ENCODE measurements at regions not wholly inside any gene's neighbourhood (a gene's known extent, or its start where the extent isn't known, plus 50 kb on each side); places are given as distances from the start of the nearest gene placed in this dataset.

DNA sequence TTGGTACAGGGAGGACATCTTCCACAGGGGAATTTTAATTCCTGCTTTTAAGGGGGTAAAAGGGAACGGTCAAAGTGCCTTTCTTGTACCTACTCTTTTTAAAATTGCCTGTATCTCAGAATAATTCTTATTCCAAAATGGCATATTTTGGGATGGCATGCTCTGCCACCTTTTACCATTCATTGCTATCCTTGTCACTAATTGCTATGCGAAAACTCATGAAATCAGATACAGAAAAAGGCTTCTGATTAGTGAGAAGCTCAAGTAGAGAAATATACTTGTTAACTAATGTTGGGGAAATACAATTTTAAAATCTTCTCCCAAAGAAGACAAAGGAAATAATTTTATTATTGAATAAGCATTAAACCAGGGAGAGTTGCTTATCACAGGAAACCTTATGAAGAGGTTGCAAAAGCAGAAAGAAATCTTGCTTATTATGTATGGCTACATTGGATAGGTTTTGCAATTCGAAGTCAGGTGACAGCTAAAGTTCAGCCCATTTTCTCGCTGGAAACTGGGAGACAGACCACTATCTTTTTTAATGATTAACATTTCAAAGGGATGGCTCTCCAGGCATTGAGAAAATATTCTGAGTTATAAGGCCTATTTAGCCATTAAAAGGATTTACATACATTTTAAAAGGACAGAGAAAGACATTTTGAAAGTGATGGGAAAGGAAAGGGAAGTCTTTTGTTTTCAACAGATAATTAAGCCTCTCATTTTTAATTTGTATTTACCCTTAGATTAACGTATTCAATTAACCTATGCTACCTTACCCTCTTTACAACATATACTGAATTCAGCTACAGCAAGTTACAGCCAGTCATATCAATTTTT lies 110.3 kb upstream of the PRSS16 start:
- no peak overlapping the region for H3K27ac ChIP-seq
- no peaks in the 10 kb centered on the region for H3K9me3 ChIP-seq (ENCODE audit: control insufficient read depth, low read length)
- H2AFZ ChIP-seq = no peak overlapping the region
- H3K36me3 ChIP-seq (ENCODE audit: control insufficient read depth, insufficient read depth, low read length) = no peaks in the 10 kb centered on the region
- H3K9ac ChIP-seq = no peak overlapping the region
- H3K79me2 ChIP-seq = no peaks in the 10 kb centered on the region
- H3K4me3 ChIP-seq (ENCODE audit: low read depth, low read length) = no peak overlapping the region
- TF ChIP-seq, protein P1, sequence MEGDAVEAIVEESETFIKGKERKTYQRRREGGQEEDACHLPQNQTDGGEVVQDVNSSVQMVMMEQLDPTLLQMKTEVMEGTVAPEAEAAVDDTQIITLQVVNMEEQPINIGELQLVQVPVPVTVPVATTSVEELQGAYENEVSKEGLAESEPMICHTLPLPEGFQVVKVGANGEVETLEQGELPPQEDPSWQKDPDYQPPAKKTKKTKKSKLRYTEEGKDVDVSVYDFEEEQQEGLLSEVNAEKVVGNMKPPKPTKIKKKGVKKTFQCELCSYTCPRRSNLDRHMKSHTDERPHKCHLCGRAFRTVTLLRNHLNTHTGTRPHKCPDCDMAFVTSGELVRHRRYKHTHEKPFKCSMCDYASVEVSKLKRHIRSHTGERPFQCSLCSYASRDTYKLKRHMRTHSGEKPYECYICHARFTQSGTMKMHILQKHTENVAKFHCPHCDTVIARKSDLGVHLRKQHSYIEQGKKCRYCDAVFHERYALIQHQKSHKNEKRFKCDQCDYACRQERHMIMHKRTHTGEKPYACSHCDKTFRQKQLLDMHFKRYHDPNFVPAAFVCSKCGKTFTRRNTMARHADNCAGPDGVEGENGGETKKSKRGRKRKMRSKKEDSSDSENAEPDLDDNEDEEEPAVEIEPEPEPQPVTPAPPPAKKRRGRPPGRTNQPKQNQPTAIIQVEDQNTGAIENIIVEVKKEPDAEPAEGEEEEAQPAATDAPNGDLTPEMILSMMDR (IDR thresholded peaks at IDR 0.05) = no peak
- H3K27me3 ChIP-seq (ENCODE audit: control insufficient read depth, insufficient read depth, low read length) = no peaks in the 10 kb centered on the region
- H3K4me1 ChIP-seq = no peaks in the 10 kb centered on the region
- no peak overlapping the region for H3K4me2 ChIP-seq (ENCODE audit: low read length)

DNA sequence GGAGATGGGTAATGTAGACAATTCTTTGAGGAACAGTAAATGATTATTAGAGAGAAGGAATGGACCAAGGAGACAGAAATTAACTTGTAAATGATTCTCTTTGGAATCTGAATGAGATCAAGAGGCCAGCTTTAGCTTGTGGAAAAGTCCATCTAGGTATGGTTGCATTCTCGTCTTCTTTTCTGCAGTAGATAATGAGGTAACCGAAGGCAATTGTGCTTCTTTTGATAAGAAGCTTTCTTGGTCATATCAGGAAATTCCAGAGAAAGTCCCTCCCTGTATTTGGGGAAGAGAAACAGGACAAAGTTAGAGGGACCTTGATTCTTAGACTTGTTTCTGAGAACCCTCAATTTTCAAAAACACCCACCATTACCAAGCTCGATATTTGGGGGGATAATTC lies 109.1 kb upstream of the PRSS16 start:
- Histone ChIP-seq H3K36me3 (ENCODE audit: control insufficient read depth, insufficient read depth, low read length) (no peaks in the 10 kb centered on the region), H3K27me3 (ENCODE audit: control insufficient read depth, insufficient read depth, low read length) (no peaks in the 10 kb centered on the region), H3K79me2 (no peaks in the 10 kb centered on the region), H3K4me2 (ENCODE audit: low read length) (no peak overlapping the region), H3K4me3 (ENCODE audit: low read depth, low read length) (no peak overlapping the region), H2AFZ (no peak overlapping the region), H3K27ac (peak overlapping the region; percentile 61), H3K9ac (no peak overlapping the region), H3K9me3 (ENCODE audit: control insufficient read depth, low read length) (no peaks in the 10 kb centered on the region), H3K4me1 (no peaks in the 10 kb centered on the region)
- TF ChIP-seq, protein P1 (IDR thresholded peaks at IDR 0.05) = no peak

DNA sequence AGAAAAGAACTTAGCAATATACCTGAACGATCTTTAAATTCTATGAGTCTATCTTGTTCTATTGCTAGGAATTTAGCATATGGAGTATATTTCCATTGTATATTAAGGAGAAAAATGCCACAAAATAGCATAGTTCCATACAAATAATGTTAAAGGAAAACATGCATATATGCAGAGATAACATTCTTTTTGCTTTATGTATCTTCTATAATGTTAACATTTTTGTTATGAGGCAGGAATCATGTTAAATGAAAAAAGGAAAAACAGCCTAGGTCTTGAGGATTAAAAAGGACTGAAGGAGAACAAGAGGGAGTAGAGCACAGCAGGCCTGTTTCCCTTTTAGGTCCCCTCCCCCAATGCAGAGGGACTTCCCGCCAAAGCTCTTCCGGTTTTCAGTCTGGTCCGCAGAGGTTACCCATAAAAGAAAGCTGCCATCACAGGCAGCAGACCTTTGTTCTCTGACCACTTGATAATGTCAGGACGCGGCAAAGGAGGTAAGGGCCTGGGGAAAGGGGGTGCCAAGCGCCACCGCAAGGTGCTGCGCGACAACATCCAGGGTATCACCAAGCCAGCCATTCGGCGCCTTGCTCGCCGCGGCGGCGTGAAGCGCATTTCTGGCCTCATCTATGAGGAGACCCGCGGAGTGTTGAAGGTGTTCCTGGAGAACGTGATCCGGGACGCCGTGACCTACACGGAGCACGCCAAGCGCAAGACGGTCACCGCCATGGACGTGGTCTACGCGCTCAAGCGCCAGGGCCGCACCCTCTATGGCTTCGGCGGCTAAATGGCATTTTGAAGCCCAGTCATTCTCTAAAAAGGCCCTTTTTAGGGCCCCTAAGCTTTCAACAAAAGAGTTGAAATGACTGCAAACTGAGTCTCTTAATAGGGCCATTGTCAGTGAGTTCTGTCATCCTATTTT lies 108.4 kb upstream of the PRSS16 start:
- peak overlapping the region; percentile 27 for H3K4me2 ChIP-seq (ENCODE audit: low read length)
- TF ChIP-seq, protein P1 (IDR thresholded peaks at IDR 0.05) = no peak
- no peaks in the 10 kb centered on the region for H3K27me3 ChIP-seq (ENCODE audit: control insufficient read depth, insufficient read depth, low read length)
- peak overlapping the region; percentile 30 for H2AFZ ChIP-seq
- H3K4me1 ChIP-seq = no peaks in the 10 kb centered on the region
- H3K36me3 ChIP-seq (ENCODE audit: control insufficient read depth, insufficient read depth, low read length) = no peaks in the 10 kb centered on the region
- peak overlapping the region; percentile 61 for H3K27ac ChIP-seq
- H3K9ac ChIP-seq = no peak overlapping the region
- peak overlapping the region; percentile 48 for H3K4me3 ChIP-seq (ENCODE audit: low read depth, low read length)
- H3K9me3 ChIP-seq (ENCODE audit: control insufficient read depth, low read length) = no peaks in the 10 kb centered on the region
- H3K79me2 ChIP-seq = no peaks in the 10 kb centered on the region

DNA sequence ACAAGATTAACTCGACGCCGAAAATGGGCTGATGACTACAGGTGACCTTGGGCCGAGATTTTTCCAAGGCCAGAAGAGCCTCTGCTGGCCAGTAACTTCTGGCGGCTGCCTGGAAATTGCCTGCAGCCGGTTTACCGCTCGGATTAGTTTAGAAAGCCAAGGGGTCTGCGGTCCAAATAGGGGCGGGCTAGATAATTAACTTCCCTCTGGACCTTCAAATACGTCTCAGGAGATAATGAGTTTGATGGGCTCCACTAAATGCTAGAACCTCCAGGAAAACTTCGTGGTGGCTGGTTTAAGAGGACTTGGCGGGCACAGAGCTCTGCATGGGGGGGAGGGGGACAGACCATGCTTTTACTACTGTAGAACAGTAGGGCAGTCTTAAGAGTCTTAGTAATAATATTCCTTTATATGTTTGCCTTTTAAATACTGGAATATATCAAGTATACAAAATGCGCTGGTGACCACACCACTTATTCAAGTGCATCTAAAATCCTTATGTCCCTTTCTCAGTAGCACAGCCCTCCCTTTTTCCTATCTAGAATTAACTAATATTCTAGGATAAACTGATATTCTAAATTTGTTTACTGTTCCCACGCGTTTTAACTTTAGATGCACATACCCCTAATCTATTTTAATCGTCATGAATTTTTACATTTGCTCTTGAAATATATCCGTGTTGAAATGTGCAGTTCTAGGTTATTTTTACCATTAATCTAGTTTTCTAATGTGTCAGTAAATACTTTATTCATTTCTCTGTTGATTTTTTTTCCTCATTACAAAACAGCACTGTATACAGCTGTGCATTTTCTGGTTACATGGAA lies 107.5 kb upstream of the PRSS16 start:
- Histone ChIP-seq H2AFZ (peak overlapping the region; percentile 30), H3K36me3 (ENCODE audit: control insufficient read depth, insufficient read depth, low read length) (no peaks in the 10 kb centered on the region), H3K4me2 (ENCODE audit: low read length) (peak overlapping the region; percentile 27), H3K9me3 (ENCODE audit: control insufficient read depth, low read length) (no peaks in the 10 kb centered on the region), H3K4me3 (ENCODE audit: low read depth, low read length) (peak overlapping the region; percentile 48), H3K9ac (no peak overlapping the region), H3K79me2 (no peaks in the 10 kb centered on the region), H3K27me3 (ENCODE audit: control insufficient read depth, insufficient read depth, low read length) (no peaks in the 10 kb centered on the region), H3K27ac (peak overlapping the region; percentile 61), H3K4me1 (no peaks in the 10 kb centered on the region)
- TF ChIP-seq, protein P1 (IDR thresholded peaks at IDR 0.05) = no peak

All from parathyroid adenoma (tissue), 2 donors.